ENCODE measurements at regions not wholly inside any gene's neighbourhood (a gene's known extent, or its start where the extent isn't known, plus 50 kb on each side); places are given as distances from the start of the nearest gene placed in this dataset.

- Histone ChIP-seq H3K4me1 (ENCODE audit: insufficient read depth, low read length, severe bottlenecking) (peaks cover 28% of the 10 kb centered on the region), H3K9ac (ENCODE audit: low read length) (no peak overlapping the region), H3K9me2 (ENCODE audit: low read depth, low read length) (no peaks in the 10 kb centered on the region), H3K27ac (ENCODE audit: low read depth, low read length, poor library complexity, severe bottlenecking) (no peak overlapping the region), H3K9me3 (ENCODE audit: low read length) (peaks cover 6% of the 10 kb centered on the region; the same call in 1 of the 2 replicates), H3K4me3 (ENCODE audit: low read depth, low read length, poor library complexity, severe bottlenecking) (no peak overlapping the region), H3F3A (ENCODE audit: insufficient read depth, low read length) (no peaks in the 10 kb centered on the region), H4K20me1 (ENCODE audit: insufficient read depth, low read length) (no peaks in the 10 kb centered on the region), H2AFZ (ENCODE audit: low read length) (no peak overlapping the region), H3K79me2 (ENCODE audit: insufficient read depth, low read length) (no peaks in the 10 kb centered on the region), H3K4me2 (ENCODE audit: low read length) (no peak overlapping the region), H3K27me3 (ENCODE audit: insufficient read depth, low read length) (no peaks in the 10 kb centered on the region), H3K36me3 (ENCODE audit: insufficient read depth, low read length) (peaks cover 26% of the 10 kb centered on the region)
- TF ChIP-seq EZH2 (IDR thresholded peaks at IDR 0.05; ENCODE audit: borderline replicate concordance, low read length) (no peak), CTCF (IDR thresholded peaks at IDR 0.05; ENCODE audit: low read length) (no peak)
Measured at GRCh38 chr5:109942646-109943045, 252.9 kb downstream of the MAN2A1 start.

- Histone ChIP-seq H2AFZ (ENCODE audit: low read length) (no peak overlapping the region), H3F3A (ENCODE audit: insufficient read depth, low read length) (no peaks in the 10 kb centered on the region), H3K9me3 (ENCODE audit: low read length) (peaks cover 6% of the 10 kb centered on the region; the same call in 1 of the 2 replicates), H4K20me1 (ENCODE audit: insufficient read depth, low read length) (no peaks in the 10 kb centered on the region), H3K4me3 (ENCODE audit: low read depth, low read length, poor library complexity, severe bottlenecking) (no peak overlapping the region), H3K36me3 (ENCODE audit: insufficient read depth, low read length) (peaks cover 20% of the 10 kb centered on the region), H3K27me3 (ENCODE audit: insufficient read depth, low read length) (no peaks in the 10 kb centered on the region), H3K9me2 (ENCODE audit: low read depth, low read length) (no peaks in the 10 kb centered on the region), H3K27ac (ENCODE audit: low read depth, low read length, poor library complexity, severe bottlenecking) (no peak overlapping the region), H3K4me2 (ENCODE audit: low read length) (no peak overlapping the region), H3K79me2 (ENCODE audit: insufficient read depth, low read length) (no peaks in the 10 kb centered on the region), H3K9ac (ENCODE audit: low read length) (no peak overlapping the region), H3K4me1 (ENCODE audit: insufficient read depth, low read length, severe bottlenecking) (peaks cover 23% of the 10 kb centered on the region)
- no peak for TF ChIP-seq EZH2 (IDR thresholded peaks at IDR 0.05; ENCODE audit: borderline replicate concordance, low read length)
- TF ChIP-seq CTCF (IDR thresholded peaks at IDR 0.05; ENCODE audit: low read length), result no peak
Measured at GRCh38 chr5:109943701-109944235, 254.0 kb downstream of the MAN2A1 start.

DNA sequence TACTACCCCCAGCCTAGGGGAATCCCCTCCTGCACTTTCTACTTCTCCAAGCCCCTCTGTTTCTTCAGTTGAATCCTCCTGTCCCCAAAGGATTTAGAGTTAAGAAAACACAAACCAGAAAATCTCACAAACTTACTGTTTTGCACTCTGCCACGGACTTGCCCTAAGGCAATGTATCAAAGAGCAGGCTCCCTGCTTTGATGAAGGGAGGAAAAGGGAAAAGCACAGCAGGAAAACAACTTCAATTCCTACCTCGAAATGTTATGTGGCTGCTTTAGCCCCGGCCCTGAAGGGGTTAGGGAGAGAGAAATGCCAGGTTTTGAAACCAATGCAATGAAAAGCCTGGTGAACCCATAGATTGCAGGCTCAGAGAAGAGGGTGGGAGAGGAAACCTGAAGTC, 254.7 kb downstream of the MAN2A1 start:
- no peaks in the 10 kb centered on the region for H4K20me1 ChIP-seq (ENCODE audit: insufficient read depth, low read length)
- no peaks in the 10 kb centered on the region for H3K27me3 ChIP-seq (ENCODE audit: insufficient read depth, low read length)
- no peaks in the 10 kb centered on the region for H3K9me2 ChIP-seq (ENCODE audit: low read depth, low read length)
- H3K4me1 ChIP-seq (ENCODE audit: insufficient read depth, low read length, severe bottlenecking), result peaks cover 23% of the 10 kb centered on the region
- H2AFZ ChIP-seq (ENCODE audit: low read length), result no peak overlapping the region
- peaks cover 13% of the 10 kb centered on the region for H3K36me3 ChIP-seq (ENCODE audit: insufficient read depth, low read length)
- no peak for TF ChIP-seq EZH2 (IDR thresholded peaks at IDR 0.05; ENCODE audit: borderline replicate concordance, low read length)
- no peak for TF ChIP-seq CTCF (IDR thresholded peaks at IDR 0.05; ENCODE audit: low read length)
- H3K4me2 ChIP-seq (ENCODE audit: low read length), result peak overlapping the region; percentile 11; the same call in 1 of the 2 replicates
- no peaks in the 10 kb centered on the region for H3F3A ChIP-seq (ENCODE audit: insufficient read depth, low read length)
- no peak overlapping the region for H3K27ac ChIP-seq (ENCODE audit: low read depth, low read length, poor library complexity, severe bottlenecking)
- no peaks in the 10 kb centered on the region for H3K79me2 ChIP-seq (ENCODE audit: insufficient read depth, low read length)
- H3K9me3 ChIP-seq (ENCODE audit: low read length), result peaks cover 6% of the 10 kb centered on the region; the same call in 1 of the 2 replicates
- H3K4me3 ChIP-seq (ENCODE audit: low read depth, low read length, poor library complexity, severe bottlenecking), result no peak overlapping the region
- no peak overlapping the region for H3K9ac ChIP-seq (ENCODE audit: low read length)

Measured in OCI-LY1 (cell line).